Testis (tissue), 2 donors: ENCODE measurements at regions not wholly inside any gene's neighbourhood (a gene's known extent, or its start where the extent isn't known, plus 50 kb on each side); places are given as distances from the start of the nearest gene placed in this dataset.

ENCODE experiments used
- DNase-seq: peaks from one replicate; pipeline ENCODE4 v3.0.0-alpha.2; 2019
- H3K27ac ChIP-seq, 2 donors: fragments of 200-600 bp; sonication (generic); one replicate each; pipeline ENCODE4 v1.5.1; 2019
- H3K27me3 ChIP-seq: fragments of 200-600 bp; sonication (generic); one replicate; pipeline ENCODE4 v1.5.1; 2019
- H3K36me3 ChIP-seq: fragments of 200-600 bp; sonication (generic); one replicate; pipeline ENCODE4 v1.5.1; 2017; ENCODE audit warnings: low read depth; ENCODE audit errors: missing control alignments
- H3K4me1 ChIP-seq: fragments of 200-600 bp; sonication (generic); one replicate; pipeline ENCODE4 v1.5.1; 2019
- H3K4me3 ChIP-seq, 2 donors: fragments of 200-600 bp; sonication (generic); one replicate each; pipeline ENCODE4 v1.5.1; 2017 to 2019
- H3K9me3 ChIP-seq: fragments of 200-600 bp; sonication (generic); one replicate; pipeline ENCODE4 v1.5.1; 2017
- POLR2A ChIP-seq: fragments of 450-650 bp; IDR thresholded peaks from one replicate; pipeline ENCODE4 v1.6.1; 2017; ENCODE audit warnings: antibody characterized with exemption, mild to moderate bottlenecking, moderate library complexity
- WGBS, 2 donors: methylation state at CpG; one replicate each; pipeline ENCODE4 v1.1.5; 2018; 5-methylcytosine and 5-hydroxymethylcytosine counted together
- intact Hi-C: fragments of 100-400 bp; cut with DNase I; formaldehyde crosslinking; loops from one replicate; pipeline ENCODE4 v1.15.1; 2023; ENCODE audit warnings: low total_unique reads
- TF ChIP-seq, protein P1 (sequence below), 3 experiments: fragments of 450-650 bp in 2 of 3; fragments of 200-600 bp in 1 of 3; sonication (generic) in 1 of 3; IDR thresholded peaks; one replicate each; pipeline ENCODE4 v1.5.1; 2016 to 2019; ENCODE audit warnings: antibody characterized with exemption in 3 of 3, mild to moderate bottlenecking in 2 of 3, moderate library complexity in 1 of 3

DNA sequence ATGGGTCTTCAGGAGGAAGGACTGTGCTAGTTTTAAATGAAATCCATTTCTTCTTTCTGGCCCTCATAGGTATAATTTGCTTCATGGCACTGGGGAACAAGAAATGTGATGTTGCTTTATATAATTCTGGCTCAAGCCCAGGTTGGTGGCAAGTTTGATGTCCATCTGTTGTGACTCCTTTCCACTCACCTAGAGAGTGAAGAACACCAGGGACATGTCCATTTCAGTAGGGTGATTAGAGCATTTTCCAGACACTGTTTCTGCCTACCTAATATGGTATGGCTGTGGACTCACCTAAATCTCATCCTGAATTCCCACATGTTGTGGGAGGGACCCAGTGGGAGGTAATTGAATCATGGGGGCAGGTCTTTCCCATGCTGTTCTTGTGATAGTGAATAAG lies 278.1 kb downstream of the LMX1A start:
- Histone ChIP-seq H3K27ac (no peak overlapping the region), H3K9me3 (no peaks in the 10 kb centered on the region), H3K36me3 (no peaks in the 10 kb centered on the region), H3K4me1 (no peaks in the 10 kb centered on the region), H3K4me3 (no peak overlapping the region), H3K27me3 (no peaks in the 10 kb centered on the region)
- no peak for DNase-seq
- intact Hi-C loops = no loop called here
- no peak for TF ChIP-seq POLR2A
- TF ChIP-seq, protein P1, sequence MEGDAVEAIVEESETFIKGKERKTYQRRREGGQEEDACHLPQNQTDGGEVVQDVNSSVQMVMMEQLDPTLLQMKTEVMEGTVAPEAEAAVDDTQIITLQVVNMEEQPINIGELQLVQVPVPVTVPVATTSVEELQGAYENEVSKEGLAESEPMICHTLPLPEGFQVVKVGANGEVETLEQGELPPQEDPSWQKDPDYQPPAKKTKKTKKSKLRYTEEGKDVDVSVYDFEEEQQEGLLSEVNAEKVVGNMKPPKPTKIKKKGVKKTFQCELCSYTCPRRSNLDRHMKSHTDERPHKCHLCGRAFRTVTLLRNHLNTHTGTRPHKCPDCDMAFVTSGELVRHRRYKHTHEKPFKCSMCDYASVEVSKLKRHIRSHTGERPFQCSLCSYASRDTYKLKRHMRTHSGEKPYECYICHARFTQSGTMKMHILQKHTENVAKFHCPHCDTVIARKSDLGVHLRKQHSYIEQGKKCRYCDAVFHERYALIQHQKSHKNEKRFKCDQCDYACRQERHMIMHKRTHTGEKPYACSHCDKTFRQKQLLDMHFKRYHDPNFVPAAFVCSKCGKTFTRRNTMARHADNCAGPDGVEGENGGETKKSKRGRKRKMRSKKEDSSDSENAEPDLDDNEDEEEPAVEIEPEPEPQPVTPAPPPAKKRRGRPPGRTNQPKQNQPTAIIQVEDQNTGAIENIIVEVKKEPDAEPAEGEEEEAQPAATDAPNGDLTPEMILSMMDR (IDR thresholded peaks at IDR 0.05) = no peak

GRCh38 chr1:165075725-165076370 lies 280.7 kb downstream of the LMX1A start:
- H3K4me3 ChIP-seq = no peak overlapping the region

DNA sequence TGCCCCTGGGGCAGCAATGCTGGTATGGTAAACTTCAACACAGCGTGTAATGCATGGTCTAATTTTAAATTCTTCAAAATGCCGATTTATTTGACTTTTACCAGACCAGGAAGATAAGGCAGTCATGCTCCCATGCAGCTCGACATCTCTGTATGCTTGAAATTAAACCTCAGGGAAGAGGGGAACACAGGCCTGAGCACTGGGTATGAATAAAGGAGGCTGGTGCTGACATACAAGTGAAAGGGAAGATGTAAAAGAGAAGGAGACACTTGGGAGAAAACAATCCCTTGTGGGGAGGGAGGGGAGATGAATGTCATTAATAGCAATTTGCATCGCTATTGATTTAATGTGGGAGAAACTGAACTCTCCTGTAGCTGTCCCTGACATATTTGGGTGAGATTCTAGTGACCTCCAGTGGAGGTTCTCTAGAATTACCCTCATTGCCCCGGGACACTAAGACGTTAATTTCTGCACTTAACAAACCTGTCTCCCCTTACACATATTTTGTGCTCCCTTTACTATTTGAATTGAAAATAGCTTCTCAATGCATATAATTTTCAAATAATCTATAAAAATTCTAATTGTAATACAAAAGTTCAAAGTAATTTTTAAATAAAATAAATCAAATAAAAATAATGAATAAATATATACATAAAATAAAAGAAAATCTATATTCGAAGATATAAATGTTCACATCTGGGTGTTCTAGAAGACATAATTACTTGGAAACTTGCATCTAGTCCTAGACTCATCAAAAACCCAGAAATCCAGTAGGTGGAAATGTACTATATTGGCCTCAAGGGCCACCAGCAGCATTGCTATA lies 283.1 kb downstream of the LMX1A start:
- Histone ChIP-seq H3K36me3 (no peaks in the 10 kb centered on the region), H3K9me3 (no peaks in the 10 kb centered on the region), H3K4me1 (no peaks in the 10 kb centered on the region), H3K27ac (no peak overlapping the region), H3K4me3 (no peak overlapping the region), H3K27me3 (no peaks in the 10 kb centered on the region)
- no peak for DNase-seq
- TF ChIP-seq, protein P1 (IDR thresholded peaks at IDR 0.05) = peak in 2 of 3 experiments; percentile 58 to 66
- TF ChIP-seq POLR2A = no peak
- WGBS, 2 donors = 44 to 48% methylated on average over 7 of the region's 7 CpGs
- intact Hi-C loops = no loop called here

More at GRCh38 chr1:165075725-165076370, 280.7 kb downstream of the LMX1A start:
- no peaks in the 10 kb centered on the region for H3K36me3 ChIP-seq
- peak; percentile 39 for DNase-seq
- 43 to 59% methylated on average over 6 of the region's 6 CpGs for WGBS, 2 donors
- intact Hi-C loops = no loop called here
- no peak overlapping the region for H3K27ac ChIP-seq
- no peaks in the 10 kb centered on the region for H3K4me1 ChIP-seq
- no peaks in the 10 kb centered on the region for H3K9me3 ChIP-seq
- TF ChIP-seq, protein P1 (IDR thresholded peaks at IDR 0.05) = peak in 2 of 3 experiments; percentile 55 to 61
- no peak for TF ChIP-seq POLR2A
- no peaks in the 10 kb centered on the region for H3K27me3 ChIP-seq

DNA sequence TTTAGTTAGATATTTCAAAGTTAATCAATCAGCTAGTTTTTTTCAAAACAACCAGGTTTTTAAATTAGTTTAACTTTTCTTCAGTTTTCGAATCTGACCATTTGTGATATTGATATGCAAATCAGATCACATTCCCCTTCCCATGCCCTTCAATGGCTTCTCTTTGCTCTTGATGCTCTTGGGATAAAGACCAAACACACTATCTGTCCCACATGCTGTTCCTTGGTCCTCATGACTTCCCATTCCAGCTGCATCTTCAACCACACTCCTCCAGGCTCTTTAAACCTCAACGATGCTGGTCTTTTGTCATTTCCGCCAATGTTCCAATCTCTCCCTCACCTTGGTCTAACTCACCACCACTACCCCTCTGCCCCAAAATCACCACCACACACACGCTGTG lies 285.8 kb downstream of the LMX1A start:
- no peaks in the 10 kb centered on the region for H3K36me3 ChIP-seq
- H3K9me3 ChIP-seq = no peaks in the 10 kb centered on the region
- no peak for TF ChIP-seq POLR2A
- TF ChIP-seq, protein P1 (IDR thresholded peaks at IDR 0.05) = no peak
- no peaks in the 10 kb centered on the region for H3K4me1 ChIP-seq
- 89 to 95% methylated on average over 4 of the region's 4 CpGs for WGBS, 2 donors
- no peak overlapping the region for H3K27ac ChIP-seq
- no peaks in the 10 kb centered on the region for H3K27me3 ChIP-seq
- intact Hi-C loops = no loop called here
- DNase-seq = no peak
- H3K4me3 ChIP-seq = no peak overlapping the region
